Central memory CD8-positive, alpha-beta T cell (primary cell): ENCODE measurements at regions not wholly inside any gene's neighbourhood (a gene's known extent, or its start where the extent isn't known, plus 50 kb on each side); places are given as distances from the start of the nearest gene placed in this dataset.
"Not testable (repeated sequence)": the region's sequence is repeated elsewhere in the genome, so short reads cannot be mapped to it uniquely, and the experiment has no call there.

ENCODE experiments used
- ATAC-seq: fragments of 150-1000 bp; cut with Tn5 transposase; replicated peaks from 2 replicates; pipeline ENCODE4 v1.10.0; 2022; ENCODE audit warnings: mild to moderate bottlenecking, moderate FRiP score, moderate number of reproducible peaks; ENCODE audit not compliant: poor library complexity, severe bottlenecking; ENCODE audit errors: extremely low read depth
- DNase-seq, 2 donors: peaks; one replicate each; pipeline ENCODE4 v3.0.0; 2021; ENCODE audit warnings: low spot score in 2 of 2
- H3K27ac Mint-ChIP-seq: one replicate; pipeline ENCODE4 v1.8.0; 2022; ENCODE audit warnings: low read depth, mild to moderate bottlenecking, moderate library complexity, mixed read lengths
- H3K27me3 Mint-ChIP-seq: one replicate; pipeline ENCODE4 v1.8.0; 2022; ENCODE audit warnings: mixed read lengths
- H3K36me3 Mint-ChIP-seq: one replicate; pipeline ENCODE4 v1.8.0; 2022; ENCODE audit warnings: mild to moderate bottlenecking, moderate library complexity, mixed read lengths; ENCODE audit not compliant: insufficient read depth
- H3K4me1 Mint-ChIP-seq: one replicate; pipeline ENCODE4 v1.8.0; 2022; ENCODE audit warnings: mixed read lengths
- H3K4me3 Mint-ChIP-seq: one replicate; pipeline ENCODE4 v1.8.0; 2022; ENCODE audit warnings: mild to moderate bottlenecking, moderate library complexity, mixed read lengths
- H3K9me3 Mint-ChIP-seq: one replicate; pipeline ENCODE4 v1.8.0; 2022; ENCODE audit warnings: mixed read lengths

- Mint-ChIP-seq H3K4me3 (no peak overlapping the region), H3K27me3 (peaks cover 59% of the 10 kb centered on the region), H3K9me3 (no peaks in the 10 kb centered on the region), H3K4me1 (no peaks in the 10 kb centered on the region), H3K36me3 (no peaks in the 10 kb centered on the region), H3K27ac (no peak overlapping the region)
- DNase-seq (no peak), ATAC-seq (no peak)
Measured at GRCh38 chr2:236834284-236834683, 251.4 kb upstream of the COPS8 start.

GRCh38 chr2:236835307-236836024 lies 250.2 kb upstream of the COPS8 start:
- Mint-ChIP-seq H3K4me3 (no peak overlapping the region), H3K4me1 (no peaks in the 10 kb centered on the region), H3K27ac (no peak overlapping the region), H3K9me3 (no peaks in the 10 kb centered on the region), H3K36me3 (peaks cover under 1% of the 10 kb centered on the region), H3K27me3 (peaks cover 57% of the 10 kb centered on the region)
- DNase-seq (no peak), ATAC-seq (no peak)

- H3K36me3 Mint-ChIP-seq, H3K27ac Mint-ChIP-seq, ATAC-seq, H3K4me1 Mint-ChIP-seq, DNase-seq, H3K4me3 Mint-ChIP-seq, H3K9me3 Mint-ChIP-seq: not testable (repeated sequence)
- peaks cover 56% of the 10 kb centered on the region for H3K27me3 Mint-ChIP-seq
Measured at GRCh38 chr2:236836028-236836427, 249.7 kb upstream of the COPS8 start.

GRCh38 chr2:236840215-236840614 lies 245.5 kb upstream of the COPS8 start:
- Mint-ChIP-seq H3K27ac (no peak overlapping the region), H3K36me3 (peaks cover 3% of the 10 kb centered on the region), H3K4me1 (no peaks in the 10 kb centered on the region), H3K4me3 (no peak overlapping the region), H3K27me3 (peaks cover 67% of the 10 kb centered on the region), H3K9me3 (no peaks in the 10 kb centered on the region)
- no peak for DNase-seq
- ATAC-seq: no peak

GRCh38 chr2:236840857-236841256 lies 244.8 kb upstream of the COPS8 start:
- H3K4me3 Mint-ChIP-seq: no peak overlapping the region
- DNase-seq (no peak), ATAC-seq (no peak)
- no peak overlapping the region for H3K27ac Mint-ChIP-seq
- peaks cover 70% of the 10 kb centered on the region for H3K27me3 Mint-ChIP-seq
- no peaks in the 10 kb centered on the region for H3K4me1 Mint-ChIP-seq
- H3K36me3 Mint-ChIP-seq: peaks cover 3% of the 10 kb centered on the region
- H3K9me3 Mint-ChIP-seq: no peaks in the 10 kb centered on the region

GRCh38 chr2:236841389-236841788 lies 244.3 kb upstream of the COPS8 start:
- H3K36me3 Mint-ChIP-seq: peaks cover 3% of the 10 kb centered on the region
- no peaks in the 10 kb centered on the region for H3K4me1 Mint-ChIP-seq
- ATAC-seq: no peak
- DNase-seq: no peak
- no peak overlapping the region for H3K4me3 Mint-ChIP-seq
- no peak overlapping the region for H3K27ac Mint-ChIP-seq
- H3K27me3 Mint-ChIP-seq: peaks cover 70% of the 10 kb centered on the region
- H3K9me3 Mint-ChIP-seq: no peaks in the 10 kb centered on the region

GRCh38 chr2:236843161-236843968 lies 242.3 kb upstream of the COPS8 start:
- Mint-ChIP-seq H3K27me3 (peaks cover 70% of the 10 kb centered on the region), H3K4me1 (no peaks in the 10 kb centered on the region), H3K9me3 (no peaks in the 10 kb centered on the region), H3K36me3 (peaks cover 3% of the 10 kb centered on the region), H3K27ac (no peak overlapping the region), H3K4me3 (no peak overlapping the region)
- DNase-seq (no peak), ATAC-seq (no peak)

- Mint-ChIP-seq H3K4me1 (no peaks in the 10 kb centered on the region), H3K4me3 (no peak overlapping the region), H3K27me3 (peaks cover 73% of the 10 kb centered on the region), H3K36me3 (peaks cover 3% of the 10 kb centered on the region), H3K9me3 (no peaks in the 10 kb centered on the region), H3K27ac (no peak overlapping the region)
- ATAC-seq (no peak), DNase-seq (no peak)
Measured at GRCh38 chr2:236844711-236845110, 241.0 kb upstream of the COPS8 start.

GRCh38 chr2:236847023-236847422 lies 238.7 kb upstream of the COPS8 start:
- ATAC-seq (no peak), DNase-seq (no peak)
- no peak overlapping the region for H3K4me3 Mint-ChIP-seq
- H3K27me3 Mint-ChIP-seq: peaks cover 58% of the 10 kb centered on the region
- H3K9me3 Mint-ChIP-seq: no peaks in the 10 kb centered on the region
- no peak overlapping the region for H3K27ac Mint-ChIP-seq
- H3K4me1 Mint-ChIP-seq: no peaks in the 10 kb centered on the region
- no peaks in the 10 kb centered on the region for H3K36me3 Mint-ChIP-seq

- Mint-ChIP-seq H3K4me3 (no peak overlapping the region), H3K4me1 (no peaks in the 10 kb centered on the region), H3K27ac (no peak overlapping the region), H3K36me3 (no peaks in the 10 kb centered on the region), H3K27me3 (peaks cover 51% of the 10 kb centered on the region), H3K9me3 (no peaks in the 10 kb centered on the region)
- DNase-seq: no peak
- ATAC-seq: no peak
Measured at GRCh38 chr2:236847538-236848263, 238.0 kb upstream of the COPS8 start.

- no peak overlapping the region for H3K27ac Mint-ChIP-seq
- ATAC-seq (no peak), DNase-seq (no peak)
- H3K36me3 Mint-ChIP-seq: no peaks in the 10 kb centered on the region
- H3K4me3 Mint-ChIP-seq: no peak overlapping the region
- no peaks in the 10 kb centered on the region for H3K9me3 Mint-ChIP-seq
- H3K27me3 Mint-ChIP-seq: peaks cover 43% of the 10 kb centered on the region
- no peaks in the 10 kb centered on the region for H3K4me1 Mint-ChIP-seq
Measured at GRCh38 chr2:236848501-236848900, 237.2 kb upstream of the COPS8 start.

- no peak for ATAC-seq
- no peak overlapping the region for H3K27ac Mint-ChIP-seq
- no peak for DNase-seq
- no peaks in the 10 kb centered on the region for H3K36me3 Mint-ChIP-seq
- H3K4me3 Mint-ChIP-seq: no peak overlapping the region
- H3K4me1 Mint-ChIP-seq: no peaks in the 10 kb centered on the region
- H3K9me3 Mint-ChIP-seq: no peaks in the 10 kb centered on the region
- peaks cover 33% of the 10 kb centered on the region for H3K27me3 Mint-ChIP-seq
Measured at GRCh38 chr2:236849508-236849907, 236.2 kb upstream of the COPS8 start.
